ENCODE measurements at regions not wholly inside any gene's neighbourhood (a gene's known extent, or its start where the extent isn't known, plus 50 kb on each side); places are given as distances from the start of the nearest gene placed in this dataset.

DNA sequence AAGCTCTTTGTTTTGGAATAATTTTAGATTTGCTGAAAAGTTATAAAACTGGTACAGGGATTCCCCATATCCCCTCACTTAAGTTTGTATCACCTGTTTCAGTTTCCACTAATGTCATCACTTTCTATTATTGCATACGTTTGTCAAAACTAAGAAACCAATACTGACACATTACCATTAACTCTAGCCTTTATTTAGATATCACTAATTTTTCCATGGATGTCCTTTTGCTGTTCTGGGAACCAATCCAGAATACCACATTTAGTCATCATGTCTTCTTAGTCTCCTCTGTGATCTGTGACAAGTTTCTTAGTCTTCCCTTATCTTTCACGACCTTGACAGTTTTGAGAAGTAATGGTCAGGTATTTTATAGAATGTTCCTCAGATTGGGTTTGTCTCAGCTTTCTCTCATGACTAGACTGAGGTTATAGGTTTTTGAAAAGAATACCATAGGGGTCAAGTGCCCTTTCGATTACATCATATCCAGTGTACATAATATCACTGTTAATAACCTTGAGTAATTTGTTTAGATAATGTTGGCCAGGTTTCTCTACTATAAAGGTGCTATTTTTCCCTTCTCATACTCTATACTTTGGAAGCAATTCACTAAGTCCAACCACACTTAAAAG, 51.9 kb upstream of the NMUR2 start:
- no peaks in the 10 kb centered on the region for H3K27me3 ChIP-seq (ENCODE audit: control insufficient read depth in 3 of 3, insufficient read depth in 3 of 3, low read length in 2 of 3)
- TF ChIP-seq, protein P1, sequence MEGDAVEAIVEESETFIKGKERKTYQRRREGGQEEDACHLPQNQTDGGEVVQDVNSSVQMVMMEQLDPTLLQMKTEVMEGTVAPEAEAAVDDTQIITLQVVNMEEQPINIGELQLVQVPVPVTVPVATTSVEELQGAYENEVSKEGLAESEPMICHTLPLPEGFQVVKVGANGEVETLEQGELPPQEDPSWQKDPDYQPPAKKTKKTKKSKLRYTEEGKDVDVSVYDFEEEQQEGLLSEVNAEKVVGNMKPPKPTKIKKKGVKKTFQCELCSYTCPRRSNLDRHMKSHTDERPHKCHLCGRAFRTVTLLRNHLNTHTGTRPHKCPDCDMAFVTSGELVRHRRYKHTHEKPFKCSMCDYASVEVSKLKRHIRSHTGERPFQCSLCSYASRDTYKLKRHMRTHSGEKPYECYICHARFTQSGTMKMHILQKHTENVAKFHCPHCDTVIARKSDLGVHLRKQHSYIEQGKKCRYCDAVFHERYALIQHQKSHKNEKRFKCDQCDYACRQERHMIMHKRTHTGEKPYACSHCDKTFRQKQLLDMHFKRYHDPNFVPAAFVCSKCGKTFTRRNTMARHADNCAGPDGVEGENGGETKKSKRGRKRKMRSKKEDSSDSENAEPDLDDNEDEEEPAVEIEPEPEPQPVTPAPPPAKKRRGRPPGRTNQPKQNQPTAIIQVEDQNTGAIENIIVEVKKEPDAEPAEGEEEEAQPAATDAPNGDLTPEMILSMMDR (IDR thresholded peaks at IDR 0.05; ENCODE audit: control extremely low read depth, extremely low read depth): no peak
- no peak for ATAC-seq (ENCODE audit: insufficient read depth, low FRiP score)
- no peak for DNase-seq
- H3K4me1 ChIP-seq (ENCODE audit: control insufficient read depth in 5 of 5, insufficient read depth in 5 of 5, low read length in 5 of 5): no peaks in the 10 kb centered on the region
- no peak overlapping the region for H3K27ac ChIP-seq (ENCODE audit: low read depth in 1 of 2, low read length in 1 of 2)
- no peaks in the 10 kb centered on the region for H3K9me3 ChIP-seq (ENCODE audit: control insufficient read depth in 4 of 4, insufficient read depth in 3 of 4, low read length in 3 of 4)
- no peaks in the 10 kb centered on the region for H3K36me3 ChIP-seq (ENCODE audit: control insufficient read depth in 4 of 4, insufficient read depth in 4 of 4, low read length in 4 of 4)
- WGBS, 2 donors: 76 to 87% methylated on average over 3 of the region's 3 CpGs
- H3K4me3 ChIP-seq: no peak overlapping the region
- no peak overlapping the region for H3K9ac ChIP-seq (ENCODE audit: insufficient read depth in 1 of 2, low read length in 2 of 2)

DNA sequence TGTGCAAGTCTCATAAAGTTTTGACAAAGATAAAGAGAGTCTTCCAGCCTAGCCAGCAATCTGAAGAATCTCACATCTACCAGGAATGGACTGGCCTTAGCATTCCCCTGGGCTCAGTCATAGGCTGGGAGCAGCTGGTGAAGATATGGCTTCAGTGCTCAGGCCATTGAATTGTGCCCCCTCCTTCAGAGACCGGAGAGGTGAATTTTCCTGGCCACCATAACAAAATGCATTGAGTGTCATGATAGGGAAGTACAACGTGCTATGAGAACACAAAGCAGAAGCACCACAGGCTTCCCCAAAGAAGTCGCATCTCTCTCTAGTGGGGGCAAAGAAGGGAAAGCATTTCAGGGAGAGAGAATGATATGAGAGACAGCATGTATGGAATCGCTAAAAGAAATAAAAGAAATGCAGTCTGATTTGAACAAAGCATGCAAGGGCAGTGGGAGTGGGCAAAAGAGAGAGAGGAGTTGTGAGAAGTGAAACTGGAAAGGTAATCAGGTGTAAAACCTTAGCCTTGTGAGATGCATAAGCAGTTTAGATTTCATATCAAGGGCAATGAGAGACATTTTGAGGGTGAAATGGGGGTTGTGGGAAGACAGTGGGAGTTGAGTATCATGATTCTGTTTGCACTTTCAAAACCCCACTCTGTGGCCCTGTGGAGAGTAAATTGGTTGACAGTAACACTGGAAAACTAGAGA, 57.1 kb upstream of the NMUR2 start:
- Histone ChIP-seq H3K4me3 (no peak overlapping the region), H3K9me3 (ENCODE audit: control insufficient read depth in 4 of 4, insufficient read depth in 3 of 4, low read length in 3 of 4) (no peaks in the 10 kb centered on the region), H3K36me3 (ENCODE audit: control insufficient read depth in 4 of 4, insufficient read depth in 4 of 4, low read length in 4 of 4) (no peaks in the 10 kb centered on the region), H3K27me3 (ENCODE audit: control insufficient read depth in 3 of 3, insufficient read depth in 3 of 3, low read length in 2 of 3) (no peaks in the 10 kb centered on the region), H3K4me1 (ENCODE audit: control insufficient read depth in 5 of 5, insufficient read depth in 5 of 5, low read length in 5 of 5) (no peaks in the 10 kb centered on the region), H3K27ac (ENCODE audit: low read depth in 1 of 2, low read length in 1 of 2) (no peak overlapping the region), H3K9ac (ENCODE audit: insufficient read depth in 1 of 2, low read length in 2 of 2) (no peak overlapping the region)
- 48 to 86% methylated on average over 4 of the region's 4 CpGs for WGBS, 2 donors
- TF ChIP-seq, protein P1 (IDR thresholded peaks at IDR 0.05; ENCODE audit: control extremely low read depth, extremely low read depth): no peak
- ATAC-seq (ENCODE audit: insufficient read depth, low FRiP score) (no peak), DNase-seq (no peak)

DNA sequence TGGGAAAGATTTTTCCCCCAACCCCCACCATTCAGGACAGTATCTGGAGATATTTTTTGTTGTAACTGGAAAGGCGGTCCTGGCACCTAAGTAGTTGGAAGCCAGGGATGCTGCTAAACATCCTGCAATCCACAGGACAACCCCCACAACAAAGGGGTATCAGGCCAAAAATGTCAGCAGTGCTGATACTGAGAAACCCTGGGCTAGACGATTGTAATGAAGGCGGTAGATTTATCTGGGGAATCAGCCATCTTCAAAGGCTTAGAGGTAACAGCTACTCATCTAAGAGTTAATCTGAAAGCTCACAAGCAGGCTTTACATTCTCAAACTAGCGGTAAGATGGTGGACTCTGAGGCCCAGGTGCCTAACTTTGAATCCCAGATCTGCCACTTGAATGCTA, 59.0 kb upstream of the NMUR2 start:
- no peaks in the 10 kb centered on the region for H3K27me3 ChIP-seq (ENCODE audit: control insufficient read depth in 3 of 3, insufficient read depth in 3 of 3, low read length in 2 of 3)
- H3K4me3 ChIP-seq: no peak overlapping the region
- H3K36me3 ChIP-seq (ENCODE audit: control insufficient read depth in 4 of 4, insufficient read depth in 4 of 4, low read length in 4 of 4): no peaks in the 10 kb centered on the region
- TF ChIP-seq, protein P1 (IDR thresholded peaks at IDR 0.05; ENCODE audit: control extremely low read depth, extremely low read depth): no peak
- 72 to 88% methylated on average over 4 of the region's 4 CpGs for WGBS, 2 donors
- H3K9ac ChIP-seq (ENCODE audit: insufficient read depth in 1 of 2, low read length in 2 of 2): no peak overlapping the region
- no peaks in the 10 kb centered on the region for H3K4me1 ChIP-seq (ENCODE audit: control insufficient read depth in 5 of 5, insufficient read depth in 5 of 5, low read length in 5 of 5)
- H3K9me3 ChIP-seq (ENCODE audit: control insufficient read depth in 4 of 4, insufficient read depth in 3 of 4, low read length in 3 of 4): no peaks in the 10 kb centered on the region
- H3K27ac ChIP-seq (ENCODE audit: low read depth in 1 of 2, low read length in 1 of 2): no peak overlapping the region
- ATAC-seq (ENCODE audit: insufficient read depth, low FRiP score) (no peak), DNase-seq (no peak)

Measured in lung (tissue), 11 donors.